GM18498 (cell line): ENCODE measurements at regions not wholly inside any gene's neighbourhood (a gene's known extent, or its start where the extent isn't known, plus 50 kb on each side); places are given as distances from the start of the nearest gene placed in this dataset.
"Not testable (repeated sequence)": the region's sequence is repeated elsewhere in the genome, so short reads cannot be mapped to it uniquely, and the experiment has no call there.

Experiments
- ATAC-seq: cut with Tn5 transposase; IDR thresholded peaks from one replicate; pipeline ENCODE4 v1.9.1; 2021; ENCODE audit warnings: mild to moderate bottlenecking, moderate library complexity; ENCODE audit not compliant: unreplicated experiment

- ATAC-seq: not testable (repeated sequence)
Observed at GRCh38 chr13:100776686-100777085, 102.1 kb upstream of the TMTC4 start.

GRCh38 chr13:100773923-100774663 lies 99.5 kb upstream of the TMTC4 start:
- no peak for ATAC-seq

GRCh38 chr13:100773429-100773828 lies 98.8 kb upstream of the TMTC4 start:
- ATAC-seq: no peak

- no peak for ATAC-seq
Observed at GRCh38 chr13:100767192-100767591, 92.6 kb upstream of the TMTC4 start.

- not testable (repeated sequence) for ATAC-seq
Observed at GRCh38 chr13:100766570-100766969, 92.0 kb upstream of the TMTC4 start.

GRCh38 chr13:100764937-100765336 lies 90.3 kb upstream of the TMTC4 start:
- no peak for ATAC-seq

- ATAC-seq: not testable (repeated sequence)
Observed at GRCh38 chr13:100762126-100762525, 87.5 kb upstream of the TMTC4 start.

GRCh38 chr13:100755891-100756290 lies 81.3 kb upstream of the TMTC4 start:
- no peak for ATAC-seq

GRCh38 chr13:100754459-100754858 lies 79.9 kb upstream of the TMTC4 start:
- ATAC-seq: no peak

- ATAC-seq: no peak
Observed at GRCh38 chr13:100753376-100753775, 78.8 kb upstream of the TMTC4 start.

- no peak for ATAC-seq
Observed at GRCh38 chr13:100751826-100752225, 77.2 kb upstream of the TMTC4 start.

- ATAC-seq: no peak
Observed at GRCh38 chr13:100746953-100747683, 72.5 kb upstream of the TMTC4 start.

- ATAC-seq: no peak
Observed at GRCh38 chr13:100738176-100738855, 63.7 kb upstream of the TMTC4 start.

- no peak for ATAC-seq
Observed at GRCh38 chr13:100735494-100735893, 60.9 kb upstream of the TMTC4 start.

GRCh38 chr13:100734194-100734720 lies 59.7 kb upstream of the TMTC4 start:
- no peak for ATAC-seq

- ATAC-seq: no peak
Observed at GRCh38 chr13:100733261-100733660, 58.7 kb upstream of the TMTC4 start.

GRCh38 chr13:100728201-100728600 lies 53.6 kb upstream of the TMTC4 start:
- ATAC-seq: no peak

- no peak for ATAC-seq
Observed at GRCh38 chr13:100725472-100725871, 50.9 kb upstream of the TMTC4 start.

GRCh38 chr13:100724568-100724967 lies 50.0 kb upstream of the TMTC4 start:
- ATAC-seq: no peak
